ENCODE measurements at regions not wholly inside any gene's neighbourhood (a gene's known extent, or its start where the extent isn't known, plus 50 kb on each side); places are given as distances from the start of the nearest gene placed in this dataset.

DNA sequence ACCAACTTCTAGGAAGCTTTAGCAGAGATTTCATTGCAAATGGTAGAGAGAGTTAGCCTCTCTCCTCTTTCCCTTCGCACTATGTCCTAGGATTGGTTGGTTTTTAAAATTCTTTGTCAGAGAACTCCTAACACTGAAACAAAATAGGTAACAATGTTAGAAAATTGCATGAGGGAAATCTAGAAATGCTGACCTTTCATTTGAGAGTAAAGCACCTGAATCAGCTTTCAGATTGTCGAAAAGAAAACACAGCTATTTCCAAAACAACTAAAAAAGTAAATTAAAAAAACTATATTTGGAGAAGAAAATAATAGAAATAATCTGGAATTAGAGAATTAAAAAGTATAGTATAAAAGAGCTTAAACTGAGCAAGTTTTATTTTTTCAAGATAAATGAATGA is 108.1 kb upstream of the GK2 start:
- 89 to 96% (median 92%) methylated on average over 2 of the region's 2 CpGs for WGBS, 3 donors
- Histone ChIP-seq H3K36me3 (no peaks in the 10 kb centered on the region), H3K4me1 (ENCODE audit: insufficient read depth) (no peaks in the 10 kb centered on the region), H3K4me3 (no peak overlapping the region), H3K27ac (no peak overlapping the region), H3K9me3 (no peaks in the 10 kb centered on the region), H3K27me3 (no peaks in the 10 kb centered on the region)
- intact Hi-C loops (cut with DNase I), result no loop called here
- DNase-seq, result no peak
- TF ChIP-seq, protein P1, sequence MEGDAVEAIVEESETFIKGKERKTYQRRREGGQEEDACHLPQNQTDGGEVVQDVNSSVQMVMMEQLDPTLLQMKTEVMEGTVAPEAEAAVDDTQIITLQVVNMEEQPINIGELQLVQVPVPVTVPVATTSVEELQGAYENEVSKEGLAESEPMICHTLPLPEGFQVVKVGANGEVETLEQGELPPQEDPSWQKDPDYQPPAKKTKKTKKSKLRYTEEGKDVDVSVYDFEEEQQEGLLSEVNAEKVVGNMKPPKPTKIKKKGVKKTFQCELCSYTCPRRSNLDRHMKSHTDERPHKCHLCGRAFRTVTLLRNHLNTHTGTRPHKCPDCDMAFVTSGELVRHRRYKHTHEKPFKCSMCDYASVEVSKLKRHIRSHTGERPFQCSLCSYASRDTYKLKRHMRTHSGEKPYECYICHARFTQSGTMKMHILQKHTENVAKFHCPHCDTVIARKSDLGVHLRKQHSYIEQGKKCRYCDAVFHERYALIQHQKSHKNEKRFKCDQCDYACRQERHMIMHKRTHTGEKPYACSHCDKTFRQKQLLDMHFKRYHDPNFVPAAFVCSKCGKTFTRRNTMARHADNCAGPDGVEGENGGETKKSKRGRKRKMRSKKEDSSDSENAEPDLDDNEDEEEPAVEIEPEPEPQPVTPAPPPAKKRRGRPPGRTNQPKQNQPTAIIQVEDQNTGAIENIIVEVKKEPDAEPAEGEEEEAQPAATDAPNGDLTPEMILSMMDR (IDR thresholded peaks at IDR 0.05), result no peak
- TF ChIP-seq EP300 (IDR thresholded peaks at IDR 0.05), result no peak
- no peak for TF ChIP-seq POLR2A (IDR thresholded peaks at IDR 0.05)

DNA sequence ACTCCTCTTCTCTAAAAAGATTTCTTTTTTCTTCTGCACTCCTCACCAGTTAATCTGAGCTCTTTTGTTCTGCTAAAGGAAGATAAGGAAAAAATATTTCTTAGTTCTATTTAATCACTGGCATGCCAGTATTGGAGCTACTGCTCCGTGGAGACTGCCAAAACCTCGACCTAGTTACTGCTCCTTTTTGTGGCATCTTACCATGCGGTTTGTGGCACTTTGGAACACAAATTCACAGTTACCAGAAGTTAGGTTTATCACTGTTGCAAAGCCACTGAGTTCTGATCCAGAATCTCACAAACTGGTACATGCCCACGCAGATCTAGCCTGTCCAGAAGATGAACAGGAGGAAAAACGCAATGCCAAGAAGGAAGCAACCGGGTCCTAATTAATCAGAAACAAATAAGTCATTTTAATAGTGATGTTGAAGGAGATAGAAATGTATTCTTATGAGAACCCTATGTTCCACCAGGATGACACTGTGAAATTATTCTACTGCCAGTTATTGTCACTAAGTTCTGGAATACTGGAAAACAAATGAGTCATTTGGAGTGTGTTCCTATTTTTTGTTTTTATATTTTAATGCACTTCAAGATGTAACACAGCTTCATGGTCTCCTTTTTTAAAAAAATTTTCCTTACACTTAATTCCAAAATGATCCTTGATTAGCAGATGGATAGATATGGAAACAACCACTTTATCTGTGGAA is 106.7 kb upstream of the GK2 start:
- DNase-seq, result no peak
- TF ChIP-seq EP300 (IDR thresholded peaks at IDR 0.05) (no peak), POLR2A (IDR thresholded peaks at IDR 0.05) (no peak)
- TF ChIP-seq, protein P1 (IDR thresholded peaks at IDR 0.05), result no peak
- 32 to 45% (median 35%) methylated on average over 6 of the region's 6 CpGs for WGBS, 3 donors
- Histone ChIP-seq H3K4me3 (no peak overlapping the region), H3K9me3 (no peaks in the 10 kb centered on the region), H3K36me3 (no peaks in the 10 kb centered on the region), H3K27ac (no peak overlapping the region), H3K4me1 (ENCODE audit: insufficient read depth) (no peaks in the 10 kb centered on the region), H3K27me3 (no peaks in the 10 kb centered on the region)
- intact Hi-C loops (cut with DNase I), result no loop called here

DNA sequence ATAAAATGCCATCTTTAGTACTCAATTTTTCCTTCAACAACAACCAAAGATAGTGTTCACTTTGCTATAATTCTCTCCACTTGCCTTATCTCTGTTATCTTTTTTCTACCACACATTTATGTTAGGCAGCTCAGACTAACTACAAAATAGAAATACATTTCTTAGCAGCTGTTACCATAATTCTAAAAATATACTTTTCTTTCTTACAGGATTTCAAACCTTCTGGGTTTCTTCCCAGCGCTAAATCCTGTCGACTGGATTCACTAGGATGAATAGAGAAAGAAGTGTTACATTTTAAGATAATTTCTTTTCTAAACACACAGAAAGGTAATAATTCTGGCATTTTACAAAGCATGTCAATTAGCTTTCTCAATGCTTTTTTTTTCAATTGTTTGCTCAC is 105.5 kb upstream of the GK2 start:
- H3K27ac ChIP-seq, result no peak overlapping the region
- no peaks in the 10 kb centered on the region for H3K9me3 ChIP-seq
- no peak for TF ChIP-seq POLR2A (IDR thresholded peaks at IDR 0.05)
- no peak overlapping the region for H3K4me3 ChIP-seq
- H3K4me1 ChIP-seq (ENCODE audit: insufficient read depth), result no peaks in the 10 kb centered on the region
- H3K36me3 ChIP-seq, result no peaks in the 10 kb centered on the region
- intact Hi-C loops (cut with DNase I), result no loop called here
- no peak for DNase-seq
- 68 to 83% (median 81%) methylated on average over 2 of the region's 2 CpGs for WGBS, 3 donors
- no peaks in the 10 kb centered on the region for H3K27me3 ChIP-seq

DNA sequence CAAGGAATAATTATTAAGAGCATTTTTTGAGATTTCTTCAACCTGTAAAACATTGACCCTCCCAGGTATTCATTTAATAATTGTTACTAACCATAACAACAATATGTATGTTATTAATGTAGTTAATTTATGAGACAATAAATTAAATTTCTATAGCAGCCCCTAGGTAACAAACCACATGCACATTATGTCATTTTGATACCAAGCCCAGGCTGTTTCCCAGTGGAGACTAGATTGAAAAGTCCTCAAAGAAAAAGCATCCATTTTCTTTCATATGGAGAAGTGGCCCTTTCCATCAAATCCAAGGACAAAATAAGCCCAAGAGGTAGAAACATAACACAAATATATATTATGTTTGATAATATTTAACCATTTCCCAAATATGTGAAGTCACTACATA is 104.3 kb upstream of the GK2 start:
- H3K4me3 ChIP-seq, result no peak overlapping the region
- H3K27me3 ChIP-seq, result no peaks in the 10 kb centered on the region
- H3K27ac ChIP-seq, result no peak overlapping the region
- TF ChIP-seq POLR2A (IDR thresholded peaks at IDR 0.05) (no peak), EP300 (IDR thresholded peaks at IDR 0.05) (no peak)
- TF ChIP-seq, protein P1 (IDR thresholded peaks at IDR 0.05), result no peak
- intact Hi-C loops (cut with DNase I), result no loop called here
- no peak for DNase-seq
- no peaks in the 10 kb centered on the region for H3K36me3 ChIP-seq
- H3K4me1 ChIP-seq (ENCODE audit: insufficient read depth), result no peaks in the 10 kb centered on the region
- no peaks in the 10 kb centered on the region for H3K9me3 ChIP-seq

DNA sequence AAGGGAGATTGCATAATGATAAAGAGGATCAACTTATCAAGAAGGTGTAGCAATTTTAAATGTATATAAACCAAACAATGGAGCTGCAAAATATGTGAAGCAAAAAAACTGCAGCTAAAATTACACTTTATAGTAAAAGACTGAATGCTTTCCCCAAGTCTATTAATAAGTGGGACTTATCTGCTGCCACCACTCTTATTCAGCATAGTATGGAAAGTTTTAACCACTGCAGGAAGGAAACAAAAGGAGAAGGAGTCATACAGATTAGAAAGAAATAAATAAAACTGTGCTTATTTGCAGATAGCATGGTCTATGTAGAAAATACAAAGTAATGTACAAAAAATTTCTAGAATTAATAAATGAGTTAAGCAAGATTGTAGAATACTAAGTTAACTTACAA is 94.1 kb upstream of the GK2 start:
- Histone ChIP-seq H3K27ac (no peak overlapping the region), H3K27me3 (no peaks in the 10 kb centered on the region), H3K4me3 (no peak overlapping the region), H3K36me3 (no peaks in the 10 kb centered on the region), H3K9me3 (no peaks in the 10 kb centered on the region), H3K4me1 (ENCODE audit: insufficient read depth) (no peaks in the 10 kb centered on the region)
- intact Hi-C loops (cut with DNase I), result no loop called here
- no peak for TF ChIP-seq EP300 (IDR thresholded peaks at IDR 0.05)
- TF ChIP-seq POLR2A (IDR thresholded peaks at IDR 0.05), result no peak
- TF ChIP-seq, protein P1 (IDR thresholded peaks at IDR 0.05), result no peak
- DNase-seq, result no peak

All from ovary (tissue), 7 donors.